Neuronal stem cell (in vitro differentiated cells): ENCODE measurements at regions not wholly inside any gene's neighbourhood (a gene's known extent, or its start where the extent isn't known, plus 50 kb on each side); places are given as distances from the start of the nearest gene placed in this dataset.

Experiments used
- DNase-seq: peaks from one replicate; pipeline ENCODE4 v3.0.0-alpha.2; 2013; ENCODE audit warnings: low spot score
- H2AFZ ChIP-seq: one replicate; pipeline ENCODE4 v1.6.1; 2013; ENCODE audit warnings: mild to moderate bottlenecking, low read length, inconsistent platforms
- H2AK5ac ChIP-seq: 2 replicates; pipeline ENCODE4 v1.6.1; 2013; ENCODE audit warnings: low read depth, mild to moderate bottlenecking, inconsistent platforms, low read length, moderate library complexity, mixed read lengths
- H2BK120ac ChIP-seq: 2 replicates; pipeline ENCODE4 v1.6.1; 2013; ENCODE audit warnings: low read depth, mild to moderate bottlenecking, inconsistent platforms, low read length, moderate library complexity, mixed read lengths
- H2BK12ac ChIP-seq: one replicate; pipeline ENCODE4 v1.6.1; 2013; ENCODE audit warnings: low read length, inconsistent platforms
- H2BK15ac ChIP-seq: 2 replicates; pipeline ENCODE4 v1.6.1; 2013; ENCODE audit warnings: mild to moderate bottlenecking, low read length, inconsistent platforms, mixed read lengths
- H2BK5ac ChIP-seq: one replicate; pipeline ENCODE4 v1.6.1; 2013; ENCODE audit warnings: inconsistent platforms, mild to moderate bottlenecking, low read length, moderate library complexity
- H3K14ac ChIP-seq: one replicate; pipeline ENCODE4 v1.6.1; 2013; ENCODE audit warnings: low read length, inconsistent platforms
- H3K18ac ChIP-seq: 2 replicates; pipeline ENCODE4 v1.6.1; 2013; ENCODE audit warnings: low read length, inconsistent platforms
- H3K23ac ChIP-seq: 2 replicates; pipeline ENCODE4 v1.6.1; 2013; ENCODE audit warnings: low read depth, mild to moderate bottlenecking, mixed read lengths, low read length, inconsistent platforms; ENCODE audit not compliant: poor library complexity
- H3K27ac ChIP-seq: replicated peaks from 3 replicates; pipeline ENCODE4 v1.5.1; 2013; ENCODE audit warnings: low read length, inconsistent platforms
- H3K27me3 ChIP-seq, 3 experiments: 2 replicates each; pipeline ENCODE4 v1.6.1; 2013; ENCODE audit warnings: low read length in 3 of 3, mild to moderate bottlenecking in 2 of 3, inconsistent platforms in 1 of 3, low read depth in 1 of 3, mixed read lengths in 1 of 3, moderate library complexity in 1 of 3; ENCODE audit not compliant: control insufficient read depth in 3 of 3, insufficient read depth in 3 of 3
- H3K36me3 ChIP-seq, 2 donors: replicated peaks in 1 of 2; 2 replicates each; pipeline ENCODE4 v1.6.1; 2013; ENCODE audit warnings: low read length in 2 of 2; ENCODE audit not compliant: control insufficient read depth in 2 of 2, insufficient read depth in 2 of 2
- H3K4ac ChIP-seq: 2 replicates; pipeline ENCODE4 v1.6.1; 2013; ENCODE audit warnings: inconsistent platforms, mild to moderate bottlenecking, low read length, moderate library complexity
- H3K4me1 ChIP-seq, 2 donors: 1 replicate in 1 of 2; 2 replicates in 1 of 2; pipeline ENCODE4 v1.6.1; 2013; ENCODE audit warnings: low read length in 2 of 2, low read depth in 1 of 2; ENCODE audit not compliant: control insufficient read depth in 2 of 2, insufficient read depth in 1 of 2
- H3K4me2 ChIP-seq: one replicate; pipeline ENCODE4 v1.6.1; 2013; ENCODE audit warnings: mild to moderate bottlenecking, low read length, inconsistent platforms; ENCODE audit not compliant: insufficient read depth, poor library complexity, severe bottlenecking
- H3K4me3 ChIP-seq, 2 donors: 2 replicates each; pipeline ENCODE4 v1.5.1; 2013; ENCODE audit warnings: low read length in 2 of 2, mild to moderate bottlenecking in 2 of 2, inconsistent platforms in 1 of 2, moderate library complexity in 1 of 2
- H3K79me1 ChIP-seq: one replicate; pipeline ENCODE4 v1.6.1; 2013; ENCODE audit warnings: low read depth, mild to moderate bottlenecking, inconsistent platforms, low read length, moderate library complexity
- H3K9ac ChIP-seq: one replicate; pipeline ENCODE4 v1.6.1; 2013; ENCODE audit warnings: mild to moderate bottlenecking, low read depth, low read length, inconsistent platforms; ENCODE audit not compliant: poor library complexity
- H3K9me3 ChIP-seq, 2 donors: replicated peaks in 1 of 2; 2 replicates each; pipeline versions ENCODE3 to v1.6.1; 2013; ENCODE audit warnings: low read length in 2 of 2, mild to moderate bottlenecking in 2 of 2, inconsistent platforms in 1 of 2, low read depth in 1 of 2, mixed read lengths in 1 of 2, moderate library complexity in 1 of 2; ENCODE audit not compliant: control insufficient read depth in 2 of 2, insufficient read depth in 1 of 2
- H4K8ac ChIP-seq: one replicate; pipeline ENCODE4 v1.6.1; 2013; ENCODE audit warnings: low read depth, mild to moderate bottlenecking, inconsistent platforms, low read length, moderate library complexity
- H4K91ac ChIP-seq: one replicate; pipeline ENCODE4 v1.6.1; 2013; ENCODE audit warnings: low read length, low read depth, mild to moderate bottlenecking, inconsistent platforms; ENCODE audit not compliant: poor library complexity
- WGBS, 2 donors: extraction: QIAGEN DNeasy Blood & Tissue Kit; methylation state at CpG; one replicate each; pipeline ENCODE4 v1.1.7; 2013; ENCODE audit warnings: missing lambda C conversion rate in 2 of 2, mixed read lengths in 1 of 2; ENCODE audit not compliant: insufficient read length in 2 of 2, insufficient replicate concordance in 1 of 2; ENCODE audit errors: extremely low coverage in 2 of 2; 5-methylcytosine and 5-hydroxymethylcytosine counted together

GRCh38 chr6:145498425-145498824, 236.9 kb downstream of the EPM2A start:
- Histone ChIP-seq H3K79me1 (no peaks in the 10 kb centered on the region), H2BK15ac (no peak overlapping the region), H3K18ac (no peak overlapping the region), H3K9ac (no peak overlapping the region), H2BK120ac (no peak overlapping the region), H4K8ac (no peak overlapping the region), H2BK12ac (no peak overlapping the region), H3K4ac (no peak overlapping the region), H3K36me3 (no peaks in the 10 kb centered on the region), H3K14ac (no peak overlapping the region), H2AFZ (no peak overlapping the region), H2AK5ac (no peak overlapping the region), H3K27ac (no peak overlapping the region), H3K4me2 (no peak overlapping the region), H3K27me3 (no peaks in the 10 kb centered on the region), H3K9me3 (no peaks in the 10 kb centered on the region), H4K91ac (no peak overlapping the region), H3K4me3 (no peak overlapping the region), H2BK5ac (no peak overlapping the region), H3K4me1 (no peaks in the 10 kb centered on the region), H3K23ac (no peak overlapping the region)
- WGBS, 2 donors = no CpG with 5 or more reads among the region's 4 CpGs
- no peak for DNase-seq

GRCh38 chr6:145502416-145502815, 232.9 kb downstream of the EPM2A start:
- Histone ChIP-seq H3K4me2 (no peak overlapping the region), H3K27ac (no peak overlapping the region), H2AFZ (no peak overlapping the region)

GRCh38 chr6:145506136-145506535, 229.2 kb downstream of the EPM2A start:
- H3K79me1 ChIP-seq = no peaks in the 10 kb centered on the region
- no peak overlapping the region for H2BK15ac ChIP-seq
- no peak overlapping the region for H3K4me3 ChIP-seq
- no peak overlapping the region for H3K18ac ChIP-seq
- H3K4me2 ChIP-seq = no peak overlapping the region
- H4K91ac ChIP-seq = no peak overlapping the region
- no CpG with 5 or more reads among the region's 2 CpGs for WGBS, 2 donors
- no peak overlapping the region for H2BK5ac ChIP-seq
- H2AK5ac ChIP-seq = no peak overlapping the region
- H3K9ac ChIP-seq = no peak overlapping the region
- no peaks in the 10 kb centered on the region for H3K4me1 ChIP-seq
- H2AFZ ChIP-seq = no peak overlapping the region
- H4K8ac ChIP-seq = no peak overlapping the region
- H3K27ac ChIP-seq = no peak overlapping the region
- H3K36me3 ChIP-seq = no peaks in the 10 kb centered on the region
- no peak overlapping the region for H2BK120ac ChIP-seq
- H2BK12ac ChIP-seq = no peak overlapping the region
- no peak overlapping the region for H3K4ac ChIP-seq
- DNase-seq = no peak
- H3K9me3 ChIP-seq = peaks cover 0 to 8% of the 10 kb centered on the region in 2 donors
- no peak overlapping the region for H3K23ac ChIP-seq
- H3K14ac ChIP-seq = no peak overlapping the region
- no peaks in the 10 kb centered on the region for H3K27me3 ChIP-seq

More at GRCh38 chr6:145502416-145502815, 232.9 kb downstream of the EPM2A start:
- Histone ChIP-seq H4K91ac (no peak overlapping the region), H2BK15ac (no peak overlapping the region), H2AK5ac (no peak overlapping the region), H2BK5ac (no peak overlapping the region), H3K79me1 (no peaks in the 10 kb centered on the region), H3K18ac (no peak overlapping the region), H2BK120ac (no peak overlapping the region), H3K9me3 (no peaks in the 10 kb centered on the region), H3K14ac (no peak overlapping the region), H3K4me3 (no peak overlapping the region), H3K4ac (no peak overlapping the region), H3K4me1 (no peaks in the 10 kb centered on the region), H4K8ac (no peak overlapping the region), H3K23ac (no peak overlapping the region), H3K36me3 (no peaks in the 10 kb centered on the region), H3K9ac (no peak overlapping the region), H3K27me3 (no peaks in the 10 kb centered on the region), H2BK12ac (no peak overlapping the region)
- no CpG with 5 or more reads among the region's 1 CpG for WGBS, 2 donors
- no peak for DNase-seq

GRCh38 chr6:145506565-145506964, 228.8 kb downstream of the EPM2A start:
- Histone ChIP-seq H3K27ac (no peak overlapping the region), H4K8ac (no peak overlapping the region), H2BK5ac (no peak overlapping the region), H2BK120ac (no peak overlapping the region), H2AFZ (no peak overlapping the region), H2AK5ac (no peak overlapping the region), H3K27me3 (no peaks in the 10 kb centered on the region), H3K23ac (no peak overlapping the region), H3K4me2 (no peak overlapping the region), H3K14ac (no peak overlapping the region), H3K18ac (no peak overlapping the region), H3K36me3 (no peaks in the 10 kb centered on the region), H3K9me3 (peaks cover 0 to 8% of the 10 kb centered on the region in 2 donors), H3K4me1 (no peaks in the 10 kb centered on the region), H2BK12ac (no peak overlapping the region), H2BK15ac (no peak overlapping the region), H4K91ac (no peak overlapping the region), H3K79me1 (no peaks in the 10 kb centered on the region), H3K9ac (no peak overlapping the region), H3K4ac (no peak overlapping the region), H3K4me3 (no peak overlapping the region)
- WGBS, 2 donors = no CpG with 5 or more reads among the region's 1 CpG
- DNase-seq = no peak
